ENCODE measurements at regions not wholly inside any gene's neighbourhood (a gene's known extent, or its start where the extent isn't known, plus 50 kb on each side); places are given as distances from the start of the nearest gene placed in this dataset.

DNA sequence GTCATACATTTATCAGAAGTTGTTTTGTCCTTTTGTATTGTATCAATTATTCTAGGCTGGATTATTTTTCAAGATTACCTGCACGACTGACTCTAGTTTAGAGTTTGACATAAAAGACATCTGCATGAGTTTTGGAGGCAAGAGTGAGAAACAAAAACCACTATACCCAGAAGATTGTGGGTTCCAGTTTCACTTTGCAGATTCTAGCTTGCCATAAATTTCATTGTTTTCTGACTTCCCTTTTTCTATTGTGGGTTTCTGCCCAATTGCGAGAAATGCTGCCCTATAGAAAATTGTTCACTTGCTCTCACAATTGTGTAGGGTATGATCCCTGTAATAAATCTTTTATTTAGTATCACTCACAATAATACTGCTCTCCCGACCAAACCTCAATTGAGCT is 1043.4 kb upstream of the CDH10 start:
- H3K9me3 Mint-ChIP-seq: peaks cover 14% of the 10 kb centered on the region
- no peaks in the 10 kb centered on the region for H3K4me1 Mint-ChIP-seq
- H3K27me3 Mint-ChIP-seq (ENCODE audit: low read depth): no peaks in the 10 kb centered on the region
- H3K4me3 Mint-ChIP-seq: no peak overlapping the region
- ChIA-PET POLR2A (no interaction called here), CTCF (no interaction called here)
- no peaks in the 10 kb centered on the region for H3K36me3 Mint-ChIP-seq
- no peak overlapping the region for H3K27ac Mint-ChIP-seq
- TF ChIP-seq, protein P1, sequence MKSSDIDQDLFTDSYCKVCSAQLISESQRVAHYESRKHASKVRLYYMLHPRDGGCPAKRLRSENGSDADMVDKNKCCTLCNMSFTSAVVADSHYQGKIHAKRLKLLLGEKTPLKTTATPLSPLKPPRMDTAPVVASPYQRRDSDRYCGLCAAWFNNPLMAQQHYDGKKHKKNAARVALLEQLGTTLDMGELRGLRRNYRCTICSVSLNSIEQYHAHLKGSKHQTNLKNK (CRISPR knock-in tag; IDR thresholded peaks at IDR 0.05): no peak
- no peak for TF ChIP-seq ZNF396 (CRISPR knock-in tag; IDR thresholded peaks at IDR 0.05; ENCODE audit: borderline replicate concordance)
- TF ChIP-seq, protein P2, sequence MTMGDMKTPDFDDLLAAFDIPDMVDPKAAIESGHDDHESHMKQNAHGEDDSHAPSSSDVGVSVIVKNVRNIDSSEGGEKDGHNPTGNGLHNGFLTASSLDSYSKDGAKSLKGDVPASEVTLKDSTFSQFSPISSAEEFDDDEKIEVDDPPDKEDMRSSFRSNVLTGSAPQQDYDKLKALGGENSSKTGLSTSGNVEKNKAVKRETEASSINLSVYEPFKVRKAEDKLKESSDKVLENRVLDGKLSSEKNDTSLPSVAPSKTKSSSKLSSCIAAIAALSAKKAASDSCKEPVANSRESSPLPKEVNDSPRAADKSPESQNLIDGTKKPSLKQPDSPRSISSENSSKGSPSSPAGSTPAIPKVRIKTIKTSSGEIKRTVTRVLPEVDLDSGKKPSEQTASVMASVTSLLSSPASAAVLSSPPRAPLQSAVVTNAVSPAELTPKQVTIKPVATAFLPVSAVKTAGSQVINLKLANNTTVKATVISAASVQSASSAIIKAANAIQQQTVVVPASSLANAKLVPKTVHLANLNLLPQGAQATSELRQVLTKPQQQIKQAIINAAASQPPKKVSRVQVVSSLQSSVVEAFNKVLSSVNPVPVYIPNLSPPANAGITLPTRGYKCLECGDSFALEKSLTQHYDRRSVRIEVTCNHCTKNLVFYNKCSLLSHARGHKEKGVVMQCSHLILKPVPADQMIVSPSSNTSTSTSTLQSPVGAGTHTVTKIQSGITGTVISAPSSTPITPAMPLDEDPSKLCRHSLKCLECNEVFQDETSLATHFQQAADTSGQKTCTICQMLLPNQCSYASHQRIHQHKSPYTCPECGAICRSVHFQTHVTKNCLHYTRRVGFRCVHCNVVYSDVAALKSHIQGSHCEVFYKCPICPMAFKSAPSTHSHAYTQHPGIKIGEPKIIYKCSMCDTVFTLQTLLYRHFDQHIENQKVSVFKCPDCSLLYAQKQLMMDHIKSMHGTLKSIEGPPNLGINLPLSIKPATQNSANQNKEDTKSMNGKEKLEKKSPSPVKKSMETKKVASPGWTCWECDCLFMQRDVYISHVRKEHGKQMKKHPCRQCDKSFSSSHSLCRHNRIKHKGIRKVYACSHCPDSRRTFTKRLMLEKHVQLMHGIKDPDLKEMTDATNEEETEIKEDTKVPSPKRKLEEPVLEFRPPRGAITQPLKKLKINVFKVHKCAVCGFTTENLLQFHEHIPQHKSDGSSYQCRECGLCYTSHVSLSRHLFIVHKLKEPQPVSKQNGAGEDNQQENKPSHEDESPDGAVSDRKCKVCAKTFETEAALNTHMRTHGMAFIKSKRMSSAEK (CRISPR knock-in tag; IDR thresholded peaks at IDR 0.05; ENCODE audit: borderline replicate concordance): no peak
- TF ChIP-seq GABPB1 (CRISPR knock-in tag; IDR thresholded peaks at IDR 0.05): no peak
- TF ChIP-seq, protein P3, sequence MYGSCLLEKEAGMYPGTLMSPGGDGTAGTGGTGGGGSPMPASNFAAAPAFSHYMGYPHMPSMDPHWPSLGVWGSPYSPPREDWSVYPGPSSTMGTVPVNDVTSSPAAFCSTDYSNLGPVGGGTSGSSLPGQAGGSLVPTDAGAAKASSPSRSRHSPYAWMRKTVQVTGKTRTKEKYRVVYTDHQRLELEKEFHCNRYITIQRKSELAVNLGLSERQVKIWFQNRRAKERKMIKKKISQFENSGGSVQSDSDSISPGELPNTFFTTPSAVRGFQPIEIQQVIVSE (CRISPR knock-in tag; IDR thresholded peaks at IDR 0.05; ENCODE audit: borderline replicate concordance): no peak
- TF ChIP-seq, protein P4, sequence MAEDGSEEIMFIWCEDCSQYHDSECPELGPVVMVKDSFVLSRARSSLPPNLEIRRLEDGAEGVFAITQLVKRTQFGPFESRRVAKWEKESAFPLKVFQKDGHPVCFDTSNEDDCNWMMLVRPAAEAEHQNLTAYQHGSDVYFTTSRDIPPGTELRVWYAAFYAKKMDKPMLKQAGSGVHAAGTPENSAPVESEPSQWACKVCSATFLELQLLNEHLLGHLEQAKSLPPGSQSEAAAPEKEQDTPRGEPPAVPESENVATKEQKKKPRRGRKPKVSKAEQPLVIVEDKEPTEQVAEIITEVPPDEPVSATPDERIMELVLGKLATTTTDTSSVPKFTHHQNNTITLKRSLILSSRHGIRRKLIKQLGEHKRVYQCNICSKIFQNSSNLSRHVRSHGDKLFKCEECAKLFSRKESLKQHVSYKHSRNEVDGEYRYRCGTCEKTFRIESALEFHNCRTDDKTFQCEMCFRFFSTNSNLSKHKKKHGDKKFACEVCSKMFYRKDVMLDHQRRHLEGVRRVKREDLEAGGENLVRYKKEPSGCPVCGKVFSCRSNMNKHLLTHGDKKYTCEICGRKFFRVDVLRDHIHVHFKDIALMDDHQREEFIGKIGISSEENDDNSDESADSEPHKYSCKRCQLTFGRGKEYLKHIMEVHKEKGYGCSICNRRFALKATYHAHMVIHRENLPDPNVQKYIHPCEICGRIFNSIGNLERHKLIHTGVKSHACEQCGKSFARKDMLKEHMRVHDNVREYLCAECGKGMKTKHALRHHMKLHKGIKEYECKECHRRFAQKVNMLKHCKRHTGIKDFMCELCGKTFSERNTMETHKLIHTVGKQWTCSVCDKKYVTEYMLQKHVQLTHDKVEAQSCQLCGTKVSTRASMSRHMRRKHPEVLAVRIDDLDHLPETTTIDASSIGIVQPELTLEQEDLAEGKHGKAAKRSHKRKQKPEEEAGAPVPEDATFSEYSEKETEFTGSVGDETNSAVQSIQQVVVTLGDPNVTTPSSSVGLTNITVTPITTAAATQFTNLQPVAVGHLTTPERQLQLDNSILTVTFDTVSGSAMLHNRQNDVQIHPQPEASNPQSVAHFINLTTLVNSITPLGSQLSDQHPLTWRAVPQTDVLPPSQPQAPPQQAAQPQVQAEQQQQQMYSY (CRISPR knock-in tag; IDR thresholded peaks at IDR 0.05): no peak
- TF ChIP-seq NFE2L1 (CRISPR knock-in tag; IDR thresholded peaks at IDR 0.05): no peak
- TF ChIP-seq, protein P5, sequence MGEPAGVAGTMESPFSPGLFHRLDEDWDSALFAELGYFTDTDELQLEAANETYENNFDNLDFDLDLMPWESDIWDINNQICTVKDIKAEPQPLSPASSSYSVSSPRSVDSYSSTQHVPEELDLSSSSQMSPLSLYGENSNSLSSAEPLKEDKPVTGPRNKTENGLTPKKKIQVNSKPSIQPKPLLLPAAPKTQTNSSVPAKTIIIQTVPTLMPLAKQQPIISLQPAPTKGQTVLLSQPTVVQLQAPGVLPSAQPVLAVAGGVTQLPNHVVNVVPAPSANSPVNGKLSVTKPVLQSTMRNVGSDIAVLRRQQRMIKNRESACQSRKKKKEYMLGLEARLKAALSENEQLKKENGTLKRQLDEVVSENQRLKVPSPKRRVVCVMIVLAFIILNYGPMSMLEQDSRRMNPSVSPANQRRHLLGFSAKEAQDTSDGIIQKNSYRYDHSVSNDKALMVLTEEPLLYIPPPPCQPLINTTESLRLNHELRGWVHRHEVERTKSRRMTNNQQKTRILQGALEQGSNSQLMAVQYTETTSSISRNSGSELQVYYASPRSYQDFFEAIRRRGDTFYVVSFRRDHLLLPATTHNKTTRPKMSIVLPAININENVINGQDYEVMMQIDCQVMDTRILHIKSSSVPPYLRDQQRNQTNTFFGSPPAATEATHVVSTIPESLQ (CRISPR knock-in tag; IDR thresholded peaks at IDR 0.05): no peak
- TF ChIP-seq, protein P6, sequence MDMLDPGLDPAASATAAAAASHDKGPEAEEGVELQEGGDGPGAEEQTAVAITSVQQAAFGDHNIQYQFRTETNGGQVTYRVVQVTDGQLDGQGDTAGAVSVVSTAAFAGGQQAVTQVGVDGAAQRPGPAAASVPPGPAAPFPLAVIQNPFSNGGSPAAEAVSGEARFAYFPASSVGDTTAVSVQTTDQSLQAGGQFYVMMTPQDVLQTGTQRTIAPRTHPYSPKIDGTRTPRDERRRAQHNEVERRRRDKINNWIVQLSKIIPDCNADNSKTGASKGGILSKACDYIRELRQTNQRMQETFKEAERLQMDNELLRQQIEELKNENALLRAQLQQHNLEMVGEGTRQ (CRISPR knock-in tag; IDR thresholded peaks at IDR 0.05): no peak
- TF ChIP-seq TP53 (CRISPR knock-in tag; IDR thresholded peaks at IDR 0.05): no peak
- no peak for TF ChIP-seq ATF1 (CRISPR knock-in tag; IDR thresholded peaks at IDR 0.05)
- no peak for TF ChIP-seq SMAD4 (CRISPR knock-in tag; IDR thresholded peaks at IDR 0.05)
- no peak for TF ChIP-seq EMX1 (CRISPR knock-in tag; IDR thresholded peaks at IDR 0.05)
- TF ChIP-seq, protein P7, sequence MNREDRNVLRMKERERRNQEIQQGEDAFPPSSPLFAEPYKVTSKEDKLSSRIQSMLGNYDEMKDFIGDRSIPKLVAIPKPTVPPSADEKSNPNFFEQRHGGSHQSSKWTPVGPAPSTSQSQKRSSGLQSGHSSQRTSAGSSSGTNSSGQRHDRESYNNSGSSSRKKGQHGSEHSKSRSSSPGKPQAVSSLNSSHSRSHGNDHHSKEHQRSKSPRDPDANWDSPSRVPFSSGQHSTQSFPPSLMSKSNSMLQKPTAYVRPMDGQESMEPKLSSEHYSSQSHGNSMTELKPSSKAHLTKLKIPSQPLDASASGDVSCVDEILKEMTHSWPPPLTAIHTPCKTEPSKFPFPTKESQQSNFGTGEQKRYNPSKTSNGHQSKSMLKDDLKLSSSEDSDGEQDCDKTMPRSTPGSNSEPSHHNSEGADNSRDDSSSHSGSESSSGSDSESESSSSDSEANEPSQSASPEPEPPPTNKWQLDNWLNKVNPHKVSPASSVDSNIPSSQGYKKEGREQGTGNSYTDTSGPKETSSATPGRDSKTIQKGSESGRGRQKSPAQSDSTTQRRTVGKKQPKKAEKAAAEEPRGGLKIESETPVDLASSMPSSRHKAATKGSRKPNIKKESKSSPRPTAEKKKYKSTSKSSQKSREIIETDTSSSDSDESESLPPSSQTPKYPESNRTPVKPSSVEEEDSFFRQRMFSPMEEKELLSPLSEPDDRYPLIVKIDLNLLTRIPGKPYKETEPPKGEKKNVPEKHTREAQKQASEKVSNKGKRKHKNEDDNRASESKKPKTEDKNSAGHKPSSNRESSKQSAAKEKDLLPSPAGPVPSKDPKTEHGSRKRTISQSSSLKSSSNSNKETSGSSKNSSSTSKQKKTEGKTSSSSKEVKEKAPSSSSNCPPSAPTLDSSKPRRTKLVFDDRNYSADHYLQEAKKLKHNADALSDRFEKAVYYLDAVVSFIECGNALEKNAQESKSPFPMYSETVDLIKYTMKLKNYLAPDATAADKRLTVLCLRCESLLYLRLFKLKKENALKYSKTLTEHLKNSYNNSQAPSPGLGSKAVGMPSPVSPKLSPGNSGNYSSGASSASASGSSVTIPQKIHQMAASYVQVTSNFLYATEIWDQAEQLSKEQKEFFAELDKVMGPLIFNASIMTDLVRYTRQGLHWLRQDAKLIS (CRISPR knock-in tag; IDR thresholded peaks at IDR 0.05; ENCODE audit: borderline replicate concordance): no peak
- TF ChIP-seq, protein P8, sequence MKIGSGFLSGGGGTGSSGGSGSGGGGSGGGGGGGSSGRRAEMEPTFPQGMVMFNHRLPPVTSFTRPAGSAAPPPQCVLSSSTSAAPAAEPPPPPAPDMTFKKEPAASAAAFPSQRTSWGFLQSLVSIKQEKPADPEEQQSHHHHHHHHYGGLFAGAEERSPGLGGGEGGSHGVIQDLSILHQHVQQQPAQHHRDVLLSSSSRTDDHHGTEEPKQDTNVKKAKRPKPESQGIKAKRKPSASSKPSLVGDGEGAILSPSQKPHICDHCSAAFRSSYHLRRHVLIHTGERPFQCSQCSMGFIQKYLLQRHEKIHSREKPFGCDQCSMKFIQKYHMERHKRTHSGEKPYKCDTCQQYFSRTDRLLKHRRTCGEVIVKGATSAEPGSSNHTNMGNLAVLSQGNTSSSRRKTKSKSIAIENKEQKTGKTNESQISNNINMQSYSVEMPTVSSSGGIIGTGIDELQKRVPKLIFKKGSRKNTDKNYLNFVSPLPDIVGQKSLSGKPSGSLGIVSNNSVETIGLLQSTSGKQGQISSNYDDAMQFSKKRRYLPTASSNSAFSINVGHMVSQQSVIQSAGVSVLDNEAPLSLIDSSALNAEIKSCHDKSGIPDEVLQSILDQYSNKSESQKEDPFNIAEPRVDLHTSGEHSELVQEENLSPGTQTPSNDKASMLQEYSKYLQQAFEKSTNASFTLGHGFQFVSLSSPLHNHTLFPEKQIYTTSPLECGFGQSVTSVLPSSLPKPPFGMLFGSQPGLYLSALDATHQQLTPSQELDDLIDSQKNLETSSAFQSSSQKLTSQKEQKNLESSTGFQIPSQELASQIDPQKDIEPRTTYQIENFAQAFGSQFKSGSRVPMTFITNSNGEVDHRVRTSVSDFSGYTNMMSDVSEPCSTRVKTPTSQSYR (CRISPR knock-in tag; IDR thresholded peaks at IDR 0.05): no peak
- no peak for TF ChIP-seq JUN (CRISPR knock-in tag; IDR thresholded peaks at IDR 0.05)
- no peak for TF ChIP-seq ZBTB21 (CRISPR knock-in tag; IDR thresholded peaks at IDR 0.05; ENCODE audit: borderline replicate concordance)
- ATAC-seq (no peak), DNase-seq (ENCODE audit: low spot score) (no peak)

Data from WTC11 (cell line).